Left ventricle myocardium inferior (tissue), 1 donor: ENCODE measurements at regions not wholly inside any gene's neighbourhood (a gene's known extent, or its start where the extent isn't known, plus 50 kb on each side); places are given as distances from the start of the nearest gene placed in this dataset.

ENCODE experiments used
- DNase-seq: peaks from one replicate; pipeline ENCODE4 v3.0.0-alpha.2; 2020
- H3K27ac ChIP-seq: fragments of 200-600 bp; replicated peaks from 2 replicates; pipeline ENCODE4 v1.8.0; 2021
- H3K27me3 ChIP-seq: fragments of 200-600 bp; 2 replicates; pipeline ENCODE4 v1.8.0; 2021; ENCODE audit warnings: low read depth
- H3K36me3 ChIP-seq: fragments of 200-600 bp; 2 replicates; pipeline ENCODE4 v1.8.0; 2021
- H3K4me1 ChIP-seq: fragments of 200-600 bp; 2 replicates; pipeline ENCODE4 v1.8.0; 2021
- H3K4me3 ChIP-seq: fragments of 200-600 bp; 2 replicates; pipeline ENCODE4 v1.8.0; 2021; ENCODE audit warnings: mild to moderate bottlenecking, moderate library complexity
- H3K9me3 ChIP-seq: fragments of 200-600 bp; replicated peaks from 2 replicates; pipeline ENCODE4 v1.8.0; 2021
- CTCF ChIP-seq: fragments of 200-600 bp; IDR thresholded peaks from 2 replicates; pipeline ENCODE4 v1.8.0; 2021; ENCODE audit warnings: antibody characterized with exemption, mild to moderate bottlenecking, borderline replicate concordance
- intact Hi-C: fragments of 100-400 bp; cut with micrococcal nuclease; formaldehyde crosslinking; loops from one replicate; pipeline ENCODE4 v1.11.0; 2022
- donor health status: DM: no; HTN: yes; CAD: no; lungs with severe emphysema.

- H3K4me1 ChIP-seq: no peaks in the 10 kb centered on the region
- peaks cover 14% of the 10 kb centered on the region for H3K27me3 ChIP-seq
- no peak overlapping the region for H3K27ac ChIP-seq
- no peak for DNase-seq
- no peak for TF ChIP-seq CTCF
- H3K4me3 ChIP-seq: no peak overlapping the region
- peaks cover 29% of the 10 kb centered on the region for H3K9me3 ChIP-seq
- intact Hi-C loops: no loop called here
- H3K36me3 ChIP-seq: no peaks in the 10 kb centered on the region
These were observed 175.8 kb upstream of the LYZL1 start for GRCh38 chr10:29112827-29113615.

GRCh38 chr10:29113616-29113945 lies 175.3 kb upstream of the LYZL1 start:
- intact Hi-C loops: no loop called here
- TF ChIP-seq CTCF: no peak
- Histone ChIP-seq H3K27me3 (peaks cover 14% of the 10 kb centered on the region), H3K4me1 (no peaks in the 10 kb centered on the region), H3K4me3 (no peak overlapping the region), H3K36me3 (no peaks in the 10 kb centered on the region), H3K9me3 (peaks cover 34% of the 10 kb centered on the region), H3K27ac (no peak overlapping the region)
- no peak for DNase-seq

GRCh38 chr10:29114141-29114540 lies 174.7 kb upstream of the LYZL1 start:
- Histone ChIP-seq H3K27ac (no peak overlapping the region), H3K4me3 (no peak overlapping the region), H3K27me3 (peaks cover 14% of the 10 kb centered on the region), H3K4me1 (no peaks in the 10 kb centered on the region), H3K36me3 (no peaks in the 10 kb centered on the region), H3K9me3 (peaks cover 36% of the 10 kb centered on the region)
- TF ChIP-seq CTCF: no peak
- no peak for DNase-seq
- intact Hi-C loops: no loop called here

- no peak overlapping the region for H3K27ac ChIP-seq
- H3K9me3 ChIP-seq: peaks cover 36% of the 10 kb centered on the region
- peaks cover 6% of the 10 kb centered on the region for H3K27me3 ChIP-seq
- no peaks in the 10 kb centered on the region for H3K36me3 ChIP-seq
- intact Hi-C loops: no loop called here
- no peaks in the 10 kb centered on the region for H3K4me1 ChIP-seq
- no peak for DNase-seq
- TF ChIP-seq CTCF: no peak
- no peak overlapping the region for H3K4me3 ChIP-seq
These were observed 171.1 kb upstream of the LYZL1 start for GRCh38 chr10:29117781-29118180.

- Histone ChIP-seq H3K4me1 (no peaks in the 10 kb centered on the region), H3K36me3 (no peaks in the 10 kb centered on the region), H3K9me3 (peaks cover 36% of the 10 kb centered on the region), H3K27me3 (no peaks in the 10 kb centered on the region), H3K27ac (no peak overlapping the region), H3K4me3 (no peak overlapping the region)
- intact Hi-C loops: no loop called here
- peak; percentile 53 for TF ChIP-seq CTCF
- peak; percentile 19 for DNase-seq
These were observed 169.5 kb upstream of the LYZL1 start for GRCh38 chr10:29119374-29119773.
